BLaER1 treated with 17β-estradiol and CSF1 and Interleukin-3, amounts not matched to agents 10 nM and 100 nM (cell line): ENCODE measurements at regions not wholly inside any gene's neighbourhood (a gene's known extent, or its start where the extent isn't known, plus 50 kb on each side); places are given as distances from the start of the nearest gene placed in this dataset.

Experiments used
- H3K27ac ChIP-seq, 11 experiments: shearing (Covaris generic); formaldehyde crosslinking; 2 replicates each; pipeline ENCODE4 v1.8.1; 2022
- H3K27me3 ChIP-seq, 11 experiments: shearing (Covaris generic); formaldehyde crosslinking; 2 replicates each; pipeline ENCODE4 v1.8.1; 2022
- H3K36me3 ChIP-seq, 11 experiments: shearing (Covaris generic); formaldehyde crosslinking; 2 replicates each; pipeline ENCODE4 v1.8.1; 2022
- H3K4me1 ChIP-seq, 10 experiments: shearing (Covaris generic); formaldehyde crosslinking; 2 replicates each; pipeline ENCODE4 v1.8.1; 2022
- H3K4me2 ChIP-seq, 11 experiments: shearing (Covaris generic); formaldehyde crosslinking; 2 replicates each; pipeline ENCODE4 v1.8.1; 2022
- H3K4me3 ChIP-seq, 10 experiments: shearing (Covaris generic); formaldehyde crosslinking; 2 replicates each; pipeline ENCODE4 v1.8.1; 2022
- H3K9ac ChIP-seq, 11 experiments: shearing (Covaris generic); formaldehyde crosslinking; 2 replicates each; pipeline ENCODE4 v1.8.1; 2022
- H3K9me3 ChIP-seq, 11 experiments: shearing (Covaris generic); formaldehyde crosslinking; replicated peaks in 1 of 11; 2 replicates each; pipeline ENCODE4 v1.8.1; 2022
- H4K20me1 ChIP-seq, 11 experiments: shearing (Covaris generic); formaldehyde crosslinking; 2 replicates each; pipeline ENCODE4 v1.8.1; 2022
- Cebpa-rat ChIP-seq, 11 experiments: shearing (Covaris generic); IDR thresholded peaks; 2 replicates each; pipeline ENCODE4 v1.8.1; 2022

- H3K4me2 ChIP-seq, result no peak overlapping the region
- H3K27ac ChIP-seq, result no peak overlapping the region
- peaks cover 0 to 18% (median 5%) of the 10 kb centered on the region in 11 experiments; a peak in 12 of 22 replicates for H3K9me3 ChIP-seq
- TF ChIP-seq Cebpa-rat (IDR thresholded peaks at IDR 0.05), result no peak
- no peaks in the 10 kb centered on the region for H3K36me3 ChIP-seq
- no peak overlapping the region for H3K9ac ChIP-seq
- no peaks in the 10 kb centered on the region for H4K20me1 ChIP-seq
- H3K4me3 ChIP-seq, result no peak overlapping the region
- H3K4me1 ChIP-seq, result no peaks in the 10 kb centered on the region
- H3K27me3 ChIP-seq, result no peaks in the 10 kb centered on the region
These were observed 91.6 kb upstream of the GNPDA2 start for GRCh38 chr4:44817930-44818329.

- no peak overlapping the region for H3K4me3 ChIP-seq
- no peak overlapping the region for H3K4me2 ChIP-seq
- H3K9ac ChIP-seq, result no peak overlapping the region
These were observed 79.7 kb upstream of the GNPDA2 start for GRCh38 chr4:44806071-44806470.

GRCh38 chr4:44804301-44804700 is 77.9 kb upstream of the GNPDA2 start:
- Histone ChIP-seq H3K9ac (no peak overlapping the region), H4K20me1 (no peaks in the 10 kb centered on the region), H3K4me3 (no peak overlapping the region), H3K9me3 (peaks cover 0 to 4% (median 3%) of the 10 kb centered on the region in 11 experiments; a peak in 14 of 22 replicates), H3K4me2 (no peak overlapping the region), H3K27ac (no peak overlapping the region), H3K36me3 (no peaks in the 10 kb centered on the region), H3K27me3 (no peaks in the 10 kb centered on the region), H3K4me1 (no peaks in the 10 kb centered on the region)
- no peak for TF ChIP-seq Cebpa-rat (IDR thresholded peaks at IDR 0.05)

More at GRCh38 chr4:44806071-44806470, 79.7 kb upstream of the GNPDA2 start:
- H3K27ac ChIP-seq, result no peak overlapping the region
- H4K20me1 ChIP-seq, result no peaks in the 10 kb centered on the region
- no peaks in the 10 kb centered on the region for H3K4me1 ChIP-seq
- no peaks in the 10 kb centered on the region for H3K9me3 ChIP-seq
- no peaks in the 10 kb centered on the region for H3K27me3 ChIP-seq
- TF ChIP-seq Cebpa-rat (IDR thresholded peaks at IDR 0.05), result no peak
- no peaks in the 10 kb centered on the region for H3K36me3 ChIP-seq

DNA sequence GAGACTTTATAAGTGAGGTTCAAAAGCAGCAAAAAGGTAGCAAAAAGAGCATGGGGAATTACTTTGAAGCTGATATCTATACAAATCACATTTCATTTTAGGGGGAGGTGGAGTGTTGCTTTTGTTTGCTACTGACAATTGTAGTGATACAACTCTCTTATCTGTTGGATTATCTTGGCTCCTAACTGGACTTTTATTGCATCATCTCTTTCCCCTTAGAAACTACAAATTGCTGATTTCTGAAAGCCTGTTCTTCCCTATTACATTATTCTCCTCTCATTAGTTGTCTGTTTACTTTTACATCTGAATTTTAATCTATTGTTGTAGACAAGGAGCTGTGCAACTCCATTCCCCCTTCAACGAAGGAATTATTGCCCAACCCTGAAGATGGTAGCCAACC is 75.0 kb upstream of the GNPDA2 start:
- Histone ChIP-seq H3K4me2 (no peak overlapping the region), H3K27ac (no peak overlapping the region), H3K4me3 (no peak overlapping the region), H3K36me3 (no peaks in the 10 kb centered on the region), H3K4me1 (no peaks in the 10 kb centered on the region), H3K9me3 (peaks cover 18 to 29% (median 25%) of the 10 kb centered on the region in 11 experiments), H3K9ac (no peak overlapping the region), H3K27me3 (no peaks in the 10 kb centered on the region), H4K20me1 (no peaks in the 10 kb centered on the region)
- no peak; a peak in 1 of 22 replicates for TF ChIP-seq Cebpa-rat (IDR thresholded peaks at IDR 0.05)

- 0 out of 22 replicates have a peak, but pooled peaks cover 0 to 1% (median 0%) of the 10 kb centered on the region in 11 experiments for H3K9me3 ChIP-seq
- H3K27ac ChIP-seq, result no peak overlapping the region
- no peak for TF ChIP-seq Cebpa-rat (IDR thresholded peaks at IDR 0.05)
- H3K27me3 ChIP-seq, result no peaks in the 10 kb centered on the region
- no peaks in the 10 kb centered on the region for H3K4me1 ChIP-seq
- H3K9ac ChIP-seq, result no peak overlapping the region
- no peaks in the 10 kb centered on the region for H4K20me1 ChIP-seq
- H3K36me3 ChIP-seq, result no peaks in the 10 kb centered on the region
- H3K4me3 ChIP-seq, result no peak overlapping the region
- H3K4me2 ChIP-seq, result no peak overlapping the region
These were observed 65.5 kb upstream of the GNPDA2 start for GRCh38 chr4:44791831-44792230.

DNA sequence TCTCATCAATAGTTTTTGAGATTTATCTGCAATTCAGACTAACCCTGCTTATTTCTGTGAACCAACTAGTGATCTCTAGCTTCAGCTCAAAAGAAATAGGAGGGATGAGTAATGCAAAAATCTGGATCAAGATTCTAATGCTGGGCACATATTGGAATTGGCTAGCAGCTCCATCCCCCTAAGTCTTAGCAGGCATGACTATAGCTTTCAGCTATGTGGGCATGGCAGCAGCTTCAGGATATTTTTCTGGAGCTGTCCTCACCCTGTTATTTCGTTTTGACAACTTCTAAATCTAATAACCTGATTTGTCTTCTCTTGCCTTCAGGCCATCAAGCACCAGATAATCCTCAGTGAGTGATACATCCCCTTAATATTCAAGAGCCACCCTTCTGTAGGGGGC is 50.8 kb upstream of the GNPDA2 start:
- Histone ChIP-seq H3K9ac (no peak overlapping the region), H3K27me3 (no peaks in the 10 kb centered on the region), H3K4me2 (no peak overlapping the region), H3K4me1 (no peaks in the 10 kb centered on the region), H4K20me1 (no peaks in the 10 kb centered on the region), H3K36me3 (no peaks in the 10 kb centered on the region), H3K27ac (no peak overlapping the region), H3K9me3 (peaks cover 32 to 43% (median 36%) of the 10 kb centered on the region in 11 experiments), H3K4me3 (no peak overlapping the region)
- no peak for TF ChIP-seq Cebpa-rat (IDR thresholded peaks at IDR 0.05)
